ENCODE measurements at regions not wholly inside any gene's neighbourhood (a gene's known extent, or its start where the extent isn't known, plus 50 kb on each side); places are given as distances from the start of the nearest gene placed in this dataset.

- no peak overlapping the region for H3K4me3 Mint-ChIP-seq
- H3K9me3 Mint-ChIP-seq = peaks cover 10% of the 10 kb centered on the region
- H3K27ac ChIP-seq (ENCODE audit: low read depth in 1 of 2, low read length in 2 of 2) = no peak overlapping the region
- ChIA-PET POLR2A (no interaction called here), CTCF (no interaction called here)
- no peak for DNase-seq
- no peaks in the 10 kb centered on the region for H3K4me1 ChIP-seq (ENCODE audit: insufficient read depth, low read length)
- no peak overlapping the region for H3K4me3 ChIP-seq (ENCODE audit: low read length)
- no peaks in the 10 kb centered on the region for H3K27me3 ChIP-seq (ENCODE audit: control insufficient read depth in 1 of 2, insufficient read depth in 2 of 2, low read length in 2 of 2)
- peaks cover 0 to 10% of the 10 kb centered on the region in 2 experiments for H3K9me3 ChIP-seq (ENCODE audit: control insufficient read depth in 1 of 2, insufficient read depth in 1 of 2, low read length in 2 of 2)
- no peaks in the 10 kb centered on the region for H3K4me1 Mint-ChIP-seq (ENCODE audit: low read depth)
- no peak for TF ChIP-seq CTCF (IDR thresholded peaks at IDR 0.05)
- intact Hi-C loops (cut with DNase I, micrococcal nuclease) = no loop called here
- H3K36me3 ChIP-seq (ENCODE audit: insufficient read depth, low read length) = no peaks in the 10 kb centered on the region
- no peaks in the 10 kb centered on the region for H3K36me3 Mint-ChIP-seq (ENCODE audit: low read depth)
- no peaks in the 10 kb centered on the region for H3K27me3 Mint-ChIP-seq
- no peak overlapping the region for H3K27ac Mint-ChIP-seq
- ATAC-seq (ENCODE audit: poor library complexity) = no peak
These were observed 304.2 kb downstream of the KCNA4 start for GRCh38 chr11:29712616-29713015.

- Histone ChIP-seq H3K4me1 (ENCODE audit: insufficient read depth, low read length) (no peaks in the 10 kb centered on the region), H3K27me3 (ENCODE audit: control insufficient read depth in 1 of 2, insufficient read depth in 2 of 2, low read length in 2 of 2) (no peaks in the 10 kb centered on the region), H3K36me3 (ENCODE audit: insufficient read depth, low read length) (no peaks in the 10 kb centered on the region), H3K9me3 (ENCODE audit: control insufficient read depth in 1 of 2, insufficient read depth in 1 of 2, low read length in 2 of 2) (peaks cover 2 to 8% of the 10 kb centered on the region in 2 experiments), H3K27ac (ENCODE audit: low read depth in 1 of 2, low read length in 2 of 2) (no peak overlapping the region), H3K4me3 (ENCODE audit: low read length) (no peak overlapping the region)
- intact Hi-C loops (cut with DNase I, micrococcal nuclease) = no loop called here
- no peak for TF ChIP-seq CTCF (IDR thresholded peaks at IDR 0.05)
- Mint-ChIP-seq H3K4me3 (no peak overlapping the region), H3K27ac (no peak overlapping the region), H3K9me3 (peaks cover 10% of the 10 kb centered on the region), H3K4me1 (ENCODE audit: low read depth) (no peaks in the 10 kb centered on the region), H3K36me3 (ENCODE audit: low read depth) (no peaks in the 10 kb centered on the region), H3K27me3 (no peaks in the 10 kb centered on the region)
- ATAC-seq (ENCODE audit: poor library complexity) (no peak), DNase-seq (no peak)
- ChIA-PET POLR2A (no interaction called here), CTCF (no interaction called here)
These were observed 308.9 kb downstream of the KCNA4 start for GRCh38 chr11:29707924-29708323.

GRCh38 chr11:29685361-29685760, 331.5 kb downstream of the KCNA4 start:
- Mint-ChIP-seq H3K9me3 (peaks cover 8% of the 10 kb centered on the region), H3K27me3 (no peaks in the 10 kb centered on the region)
- no peak for ATAC-seq (ENCODE audit: poor library complexity)

More at GRCh38 chr11:29685361-29685760, 331.5 kb downstream of the KCNA4 start:
- H3K4me1 Mint-ChIP-seq (ENCODE audit: low read depth) = no peaks in the 10 kb centered on the region
- no peak overlapping the region for H3K4me3 ChIP-seq (ENCODE audit: low read length)
- H3K9me3 ChIP-seq (ENCODE audit: control insufficient read depth in 1 of 2, insufficient read depth in 1 of 2, low read length in 2 of 2) = peaks cover 0 to 3% of the 10 kb centered on the region in 2 experiments
- no peak overlapping the region for H3K4me3 Mint-ChIP-seq
- no peaks in the 10 kb centered on the region for H3K4me1 ChIP-seq (ENCODE audit: insufficient read depth, low read length)
- H3K36me3 Mint-ChIP-seq (ENCODE audit: low read depth) = no peaks in the 10 kb centered on the region
- no peak overlapping the region for H3K27ac Mint-ChIP-seq
- POLR2A ChIA-PET = no interaction called here
- intact Hi-C loops (cut with DNase I, micrococcal nuclease) = no loop called here
- no peaks in the 10 kb centered on the region for H3K27me3 ChIP-seq (ENCODE audit: control insufficient read depth in 1 of 2, insufficient read depth in 2 of 2, low read length in 2 of 2)
- DNase-seq = no peak
- H3K36me3 ChIP-seq (ENCODE audit: insufficient read depth, low read length) = no peaks in the 10 kb centered on the region
- CTCF ChIA-PET = no interaction called here
- H3K27ac ChIP-seq (ENCODE audit: low read depth in 1 of 2, low read length in 2 of 2) = no peak overlapping the region
- TF ChIP-seq CTCF (IDR thresholded peaks at IDR 0.05) = no peak

Measured in CD4-positive, alpha-beta T cell (primary cell).